ENCODE measurements at regions not wholly inside any gene's neighbourhood (a gene's known extent, or its start where the extent isn't known, plus 50 kb on each side); places are given as distances from the start of the nearest gene placed in this dataset.
"Not testable (repeated sequence)": the region's sequence is repeated elsewhere in the genome, so short reads cannot be mapped to it uniquely, and the experiment has no call there.

DNA sequence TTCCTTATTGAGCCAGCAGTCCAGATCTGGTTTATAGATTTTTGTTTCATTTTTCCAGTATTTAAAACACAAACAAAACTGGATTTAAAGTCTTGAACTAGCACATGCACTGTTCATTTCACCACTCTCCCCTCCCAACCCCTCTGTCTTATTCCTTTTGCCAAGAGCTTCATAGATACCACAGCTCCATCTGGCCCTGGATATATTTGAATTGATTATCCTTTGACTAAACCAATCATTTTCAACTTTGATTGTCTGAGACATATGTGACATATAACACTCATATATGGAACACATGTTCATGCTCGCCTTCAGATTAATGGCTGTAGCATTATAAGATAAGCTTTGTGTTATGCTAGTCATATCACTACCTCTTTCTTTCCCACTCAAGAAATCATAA, 376.6 kb upstream of the NAALADL2 start:
- H3K4me1 ChIP-seq, result no peaks in the 10 kb centered on the region
- ATAC-seq (no peak), DNase-seq (no peak)
- H3K36me3 ChIP-seq, result no peaks in the 10 kb centered on the region
- TF ChIP-seq, protein P1, sequence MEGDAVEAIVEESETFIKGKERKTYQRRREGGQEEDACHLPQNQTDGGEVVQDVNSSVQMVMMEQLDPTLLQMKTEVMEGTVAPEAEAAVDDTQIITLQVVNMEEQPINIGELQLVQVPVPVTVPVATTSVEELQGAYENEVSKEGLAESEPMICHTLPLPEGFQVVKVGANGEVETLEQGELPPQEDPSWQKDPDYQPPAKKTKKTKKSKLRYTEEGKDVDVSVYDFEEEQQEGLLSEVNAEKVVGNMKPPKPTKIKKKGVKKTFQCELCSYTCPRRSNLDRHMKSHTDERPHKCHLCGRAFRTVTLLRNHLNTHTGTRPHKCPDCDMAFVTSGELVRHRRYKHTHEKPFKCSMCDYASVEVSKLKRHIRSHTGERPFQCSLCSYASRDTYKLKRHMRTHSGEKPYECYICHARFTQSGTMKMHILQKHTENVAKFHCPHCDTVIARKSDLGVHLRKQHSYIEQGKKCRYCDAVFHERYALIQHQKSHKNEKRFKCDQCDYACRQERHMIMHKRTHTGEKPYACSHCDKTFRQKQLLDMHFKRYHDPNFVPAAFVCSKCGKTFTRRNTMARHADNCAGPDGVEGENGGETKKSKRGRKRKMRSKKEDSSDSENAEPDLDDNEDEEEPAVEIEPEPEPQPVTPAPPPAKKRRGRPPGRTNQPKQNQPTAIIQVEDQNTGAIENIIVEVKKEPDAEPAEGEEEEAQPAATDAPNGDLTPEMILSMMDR (IDR thresholded peaks at IDR 0.05), result no peak
- no peaks in the 10 kb centered on the region for H3K27me3 ChIP-seq
- intact Hi-C loops (cut with DNase I), result no loop called here
- H3K27ac ChIP-seq, result no peak overlapping the region
- no peaks in the 10 kb centered on the region for H3K9me3 ChIP-seq
- H3K4me3 ChIP-seq, result no peak overlapping the region
- WGBS, 2 donors, result 96% methylated on average over 1 of the region's 1 CpG

DNA sequence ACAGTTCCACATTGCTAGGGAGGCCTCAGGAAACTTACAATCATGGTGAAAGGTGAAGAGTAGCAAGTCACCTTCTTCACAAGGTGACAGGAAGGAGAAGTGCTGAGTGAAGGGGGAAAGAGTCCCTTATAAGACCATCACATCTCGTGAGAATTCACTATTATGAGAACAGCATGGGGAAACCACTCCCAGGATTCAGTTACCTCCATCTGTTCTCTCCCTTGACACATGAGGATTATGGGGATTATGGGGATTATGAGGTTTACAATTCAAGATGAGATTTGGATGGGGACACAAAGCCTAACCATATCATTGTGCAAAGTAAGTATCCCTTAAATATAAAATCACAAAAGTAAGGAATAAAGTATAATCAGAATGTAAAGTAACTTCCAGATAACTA, 375.9 kb upstream of the NAALADL2 start:
- Histone ChIP-seq H3K4me3 (no peak overlapping the region), H3K9me3 (no peaks in the 10 kb centered on the region), H3K4me1 (no peaks in the 10 kb centered on the region), H3K36me3 (no peaks in the 10 kb centered on the region), H3K27me3 (no peaks in the 10 kb centered on the region), H3K27ac (no peak overlapping the region)
- DNase-seq (no peak), ATAC-seq (no peak)
- intact Hi-C loops (cut with DNase I), result no loop called here
- TF ChIP-seq, protein P1 (IDR thresholded peaks at IDR 0.05), result no peak
- 77 to 92% methylated on average over 1 of the region's 1 CpG for WGBS, 2 donors

DNA sequence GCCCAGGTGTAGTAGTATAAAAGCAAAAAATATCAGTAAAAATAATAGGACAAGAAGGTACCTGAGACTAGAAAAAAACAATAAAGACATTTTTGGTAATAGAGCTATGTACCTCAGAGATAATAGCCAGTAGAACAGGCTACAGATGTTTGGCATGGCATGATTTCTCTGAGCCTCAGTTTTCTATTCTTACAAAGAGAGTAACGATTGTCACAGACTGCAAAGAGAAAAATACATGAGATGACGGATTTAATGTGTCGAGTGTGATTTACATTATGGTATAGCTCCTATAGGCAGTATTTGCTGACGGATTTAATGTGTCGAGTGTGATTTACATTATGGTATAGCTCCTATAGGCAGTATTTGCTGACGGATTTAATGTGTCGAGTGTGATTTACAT, 375.3 kb upstream of the NAALADL2 start:
- H3K4me3 ChIP-seq; intact Hi-C loops (cut with DNase I); H3K27me3 ChIP-seq; ATAC-seq; H3K27ac ChIP-seq; H3K4me1 ChIP-seq; DNase-seq; H3K36me3 ChIP-seq; H3K9me3 ChIP-seq: not testable (repeated sequence)
- WGBS, 2 donors, result 88 to 94% methylated on average over 5 of the region's 7 CpGs

DNA sequence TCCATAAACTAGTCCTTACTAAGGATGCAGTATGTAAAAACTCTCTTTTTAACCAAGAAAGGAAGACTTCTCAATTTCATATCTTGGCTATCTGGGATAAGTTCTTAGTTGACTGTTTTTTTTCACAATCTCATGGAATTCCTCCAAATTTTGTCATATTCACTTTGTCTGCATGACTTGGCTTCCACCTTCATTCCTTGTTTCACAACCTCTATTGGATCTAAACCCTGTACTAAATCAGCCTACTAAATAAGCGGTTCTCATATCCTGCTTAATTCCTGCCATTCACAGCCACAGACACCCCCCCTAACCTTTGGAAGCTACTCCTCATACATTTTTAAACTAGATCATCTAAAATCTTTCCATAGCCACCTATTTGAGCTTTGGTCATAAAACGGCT, 370.6 kb upstream of the NAALADL2 start:
- H3K36me3 ChIP-seq, result no peaks in the 10 kb centered on the region
- H3K27me3 ChIP-seq, result no peaks in the 10 kb centered on the region
- DNase-seq, result no peak
- H3K4me1 ChIP-seq, result peaks cover 0 to 11% (median 0%) of the 10 kb centered on the region in 9 donors
- TF ChIP-seq, protein P1 (IDR thresholded peaks at IDR 0.05), result no peak
- peaks cover 0 to 15% (median 0%) of the 10 kb centered on the region in 11 donors for H3K9me3 ChIP-seq
- 85 to 90% methylated on average over 2 of the region's 2 CpGs for WGBS, 2 donors
- H3K4me3 ChIP-seq, result no peak overlapping the region
- intact Hi-C loops (cut with DNase I), result no loop called here
- no peak overlapping the region for H3K27ac ChIP-seq
- ATAC-seq, result peak in 1 of 8 donors; percentile 48

DNA sequence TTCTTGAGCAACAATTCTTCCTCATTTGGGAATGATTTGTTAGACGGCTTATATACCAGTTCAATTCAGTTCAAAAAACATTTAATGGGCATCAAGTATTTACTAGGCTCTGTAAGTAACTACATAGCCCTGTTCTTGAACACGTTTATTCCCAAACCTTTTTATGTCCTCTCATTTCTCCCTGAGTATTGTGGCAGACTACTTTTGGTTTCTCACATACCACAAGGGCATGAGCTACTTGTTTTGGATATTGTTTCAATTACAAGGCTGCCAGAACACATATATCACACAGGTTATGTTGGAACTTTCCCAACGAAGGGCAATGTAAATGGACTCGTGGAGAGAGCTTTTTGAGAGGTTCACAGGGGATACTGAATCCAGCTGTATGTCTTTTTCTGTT, 363.8 kb upstream of the NAALADL2 start:
- no peak overlapping the region for H3K4me3 ChIP-seq
- H3K9me3 ChIP-seq, result peaks cover 0 to 3% (median 0%) of the 10 kb centered on the region in 11 donors
- peaks cover 0 to 26% (median 4%) of the 10 kb centered on the region in 9 donors for H3K4me1 ChIP-seq
- TF ChIP-seq, protein P1 (IDR thresholded peaks at IDR 0.05), result no peak
- no peaks in the 10 kb centered on the region for H3K36me3 ChIP-seq
- WGBS, 2 donors, result 72 to 83% methylated on average over 4 of the region's 4 CpGs
- intact Hi-C loops (cut with DNase I), result no loop called here
- no peaks in the 10 kb centered on the region for H3K27me3 ChIP-seq
- DNase-seq, result no peak
- no peak overlapping the region for H3K27ac ChIP-seq
- ATAC-seq, result no peak

Measured in heart right ventricle (tissue), 16 donors.